HUDEP-2 (cell line): ENCODE measurements at regions not wholly inside any gene's neighbourhood (a gene's known extent, or its start where the extent isn't known, plus 50 kb on each side); places are given as distances from the start of the nearest gene placed in this dataset.

Source experiments
- DNase-seq, 76 experiments: peaks; one replicate each; lab custom pipeline; 2025; ENCODE audit not compliant: unreplicated experiment in 76 of 76; lab: John Stamatoyannopoulos, UW

- DNase-seq: no peak
Observed at GRCh38 chr5:77846422-77847128, 70.4 kb upstream of the TBCA start.

GRCh38 chr5:77845324-77845646 is 69.1 kb upstream of the TBCA start:
- DNase-seq: no peak

- no peak for DNase-seq
Observed at GRCh38 chr5:77844623-77845323, 68.6 kb upstream of the TBCA start.

GRCh38 chr5:77844373-77844622 is 68.2 kb upstream of the TBCA start:
- no peak for DNase-seq

- DNase-seq: no peak
Observed at GRCh38 chr5:77843570-77844372, 67.6 kb upstream of the TBCA start.

- DNase-seq: no peak
Observed at GRCh38 chr5:77842243-77842642, 66.1 kb upstream of the TBCA start.

GRCh38 chr5:77841616-77842015 is 65.5 kb upstream of the TBCA start:
- DNase-seq: no peak

- no peak for DNase-seq
Observed at GRCh38 chr5:77840930-77841329, 64.8 kb upstream of the TBCA start.

- DNase-seq: no peak
Observed at GRCh38 chr5:77839691-77840090, 63.6 kb upstream of the TBCA start.

GRCh38 chr5:77832938-77833337 is 56.8 kb upstream of the TBCA start:
- DNase-seq: no peak

- DNase-seq: peak in 1 of 76 experiments; percentile 1
Observed at GRCh38 chr5:77832166-77832770, 56.1 kb upstream of the TBCA start.

- DNase-seq: no peak
Observed at GRCh38 chr5:77828445-77828844, 52.3 kb upstream of the TBCA start.
